CD4-positive, alpha-beta T cell treated with Interleukin-1 beta for 1 hour (primary cell): ENCODE measurements at regions not wholly inside any gene's neighbourhood (a gene's known extent, or its start where the extent isn't known, plus 50 kb on each side); places are given as distances from the start of the nearest gene placed in this dataset.
"Not testable (repeated sequence)": the region's sequence is repeated elsewhere in the genome, so short reads cannot be mapped to it uniquely, and the experiment has no call there.

Experiments used
- DNase-seq, 2 donors: peaks; one replicate each; pipeline ENCODE4 v3.0.0-alpha.2; 2020 to 2022

DNA sequence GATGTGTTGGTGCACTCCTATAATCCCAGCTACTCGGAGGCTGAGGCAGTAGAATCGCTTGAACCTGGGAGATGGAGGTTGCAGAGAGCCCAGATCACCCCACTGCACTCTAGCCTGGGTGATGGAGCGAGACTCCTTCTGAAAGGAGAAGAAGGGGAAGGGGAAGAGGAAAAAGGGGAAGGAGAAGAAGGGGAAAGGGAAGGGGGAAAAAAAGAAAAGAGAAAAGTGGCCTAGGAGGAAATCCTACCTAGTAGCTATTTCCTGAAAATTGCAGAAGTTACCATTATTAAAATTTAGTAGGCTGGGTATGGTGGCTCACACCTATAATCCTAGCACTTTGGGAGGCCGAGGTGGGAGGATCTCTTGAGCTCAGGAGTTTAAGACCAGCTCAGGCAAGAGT lies 67.4 kb downstream of the ARRDC3 start:
- no peak for DNase-seq

- DNase-seq: peak; percentile 80 to 89
Measured at GRCh38 chr5:91313757-91314673, 69.1 kb downstream of the ARRDC3 start.

GRCh38 chr5:91312698-91313097 lies 70.4 kb downstream of the ARRDC3 start:
- DNase-seq: no peak

GRCh38 chr5:91311697-91312501 lies 71.2 kb downstream of the ARRDC3 start:
- DNase-seq: peak; percentile 80 to 86

DNA sequence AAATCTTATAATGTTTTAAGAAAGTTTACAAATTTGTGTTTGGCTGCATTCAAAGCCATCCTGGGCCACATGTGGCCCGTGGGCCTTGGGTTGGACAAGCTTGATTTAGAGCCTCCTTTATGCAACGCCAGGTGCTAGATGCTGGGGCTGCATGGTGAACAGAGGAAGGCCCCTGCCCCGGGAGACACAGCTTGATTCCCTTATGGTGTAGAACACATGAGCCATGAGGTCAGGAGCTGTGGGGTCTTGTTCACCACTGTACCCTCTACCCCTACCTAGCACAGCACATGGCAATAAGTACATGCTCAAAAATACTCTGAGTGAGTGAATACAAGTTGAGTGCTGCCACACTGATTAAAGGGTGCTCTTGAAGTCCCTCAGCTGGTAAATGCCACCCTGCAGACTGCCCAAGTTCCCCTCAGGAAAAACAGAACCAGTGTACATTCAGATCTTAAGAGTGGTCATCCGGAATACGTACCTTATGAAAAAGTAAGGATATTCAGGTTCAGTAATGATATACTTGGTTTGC lies 71.9 kb downstream of the ARRDC3 start:
- no peak for DNase-seq

GRCh38 chr5:91308157-91308556 lies 75.0 kb downstream of the ARRDC3 start:
- not testable (repeated sequence) for DNase-seq

DNA sequence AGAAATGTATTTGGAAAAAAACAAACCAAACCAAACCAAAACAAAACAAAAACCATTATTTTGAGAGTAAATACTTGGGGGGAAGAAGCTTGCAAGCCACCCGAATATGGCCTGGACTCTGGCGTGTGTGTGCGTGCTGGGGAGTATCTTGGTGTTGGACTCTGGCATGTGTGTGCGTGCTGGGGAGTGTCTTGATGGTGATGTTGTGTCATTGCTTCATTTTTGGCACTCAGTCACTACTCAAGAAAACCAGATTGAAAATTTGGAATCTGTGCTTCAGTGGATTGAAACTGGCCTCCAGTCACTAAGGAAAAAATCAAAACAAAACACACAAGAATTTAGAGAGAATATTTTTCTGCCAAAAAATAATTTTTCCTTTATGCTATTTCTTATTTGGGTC lies 76.1 kb downstream of the ARRDC3 start:
- no peak for DNase-seq

- DNase-seq: no peak
Measured at GRCh38 chr5:91306497-91306896, 76.6 kb downstream of the ARRDC3 start.

- no peak for DNase-seq
Measured at GRCh38 chr5:91305640-91306039, 77.5 kb downstream of the ARRDC3 start.

DNA sequence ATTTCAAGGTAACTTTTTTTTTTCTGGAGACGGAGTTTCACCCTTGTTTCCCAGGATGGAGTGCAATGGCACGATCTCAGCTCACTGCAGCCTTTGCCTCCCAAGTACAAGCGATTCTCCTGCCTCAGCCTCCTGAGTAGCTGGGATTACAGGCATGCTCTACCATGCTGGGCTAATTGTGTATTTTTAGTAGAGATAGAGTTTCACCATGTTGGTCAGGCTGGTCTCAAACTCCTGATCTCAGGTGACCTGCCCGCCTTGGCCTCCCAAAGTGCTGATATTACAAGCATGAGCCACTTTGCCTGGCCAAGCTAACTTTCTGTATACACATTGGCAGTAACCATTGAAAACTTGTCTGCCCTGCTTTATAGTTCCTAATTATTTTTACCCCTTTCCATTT lies 79.1 kb downstream of the ARRDC3 start:
- not testable (repeated sequence) for DNase-seq

GRCh38 chr5:91302958-91303357 lies 80.2 kb downstream of the ARRDC3 start:
- no peak for DNase-seq

DNA sequence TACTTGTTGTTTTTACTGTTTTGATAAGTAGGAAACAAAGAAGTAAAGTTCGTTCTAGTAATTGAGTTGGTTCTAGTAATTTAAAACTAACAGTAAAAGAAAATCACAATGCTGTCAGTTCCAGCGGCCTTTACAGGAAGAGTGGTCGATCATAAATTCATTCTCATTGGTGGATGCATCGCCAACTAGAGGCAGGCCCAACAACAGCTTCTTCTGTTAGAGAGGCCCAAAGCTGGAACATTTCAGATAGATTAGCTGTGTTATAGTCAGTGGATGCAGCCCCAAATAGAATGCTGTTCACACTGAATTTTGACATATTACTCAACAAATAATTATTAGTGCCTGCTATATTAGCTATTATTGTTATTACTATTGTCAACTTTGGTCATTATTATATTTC lies 80.8 kb downstream of the ARRDC3 start:
- no peak for DNase-seq

- DNase-seq: peak in 1 of 2 donors; percentile 12
Measured at GRCh38 chr5:91301106-91301846, 81.8 kb downstream of the ARRDC3 start.

GRCh38 chr5:91297994-91298393 lies 85.1 kb downstream of the ARRDC3 start:
- no peak for DNase-seq

GRCh38 chr5:91296674-91297143 lies 86.4 kb downstream of the ARRDC3 start:
- DNase-seq: no peak

DNA sequence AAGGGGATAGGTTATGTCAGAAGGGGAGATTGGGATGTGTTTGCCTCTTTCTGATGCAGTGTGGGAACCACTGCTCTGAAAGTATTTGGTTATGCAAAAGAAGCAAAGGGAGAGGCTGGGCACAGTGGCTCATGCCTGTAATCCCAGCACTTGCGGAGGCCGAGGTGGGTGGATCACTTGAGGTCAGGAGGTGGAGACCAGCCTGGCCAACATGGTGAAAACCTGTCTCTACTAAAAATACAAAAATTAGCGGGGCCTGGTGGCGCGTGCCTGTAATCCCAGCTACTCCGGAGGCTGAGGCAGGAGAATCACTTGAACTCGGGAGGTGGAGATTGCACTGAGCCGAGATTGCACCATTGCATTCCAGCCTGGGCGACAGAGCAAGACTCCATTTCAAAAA lies 87.0 kb downstream of the ARRDC3 start:
- not testable (repeated sequence) for DNase-seq

- no peak for DNase-seq
Measured at GRCh38 chr5:91293131-91293530, 90.0 kb downstream of the ARRDC3 start.

- DNase-seq: no peak
Measured at GRCh38 chr5:91291628-91292569, 91.2 kb downstream of the ARRDC3 start.

DNA sequence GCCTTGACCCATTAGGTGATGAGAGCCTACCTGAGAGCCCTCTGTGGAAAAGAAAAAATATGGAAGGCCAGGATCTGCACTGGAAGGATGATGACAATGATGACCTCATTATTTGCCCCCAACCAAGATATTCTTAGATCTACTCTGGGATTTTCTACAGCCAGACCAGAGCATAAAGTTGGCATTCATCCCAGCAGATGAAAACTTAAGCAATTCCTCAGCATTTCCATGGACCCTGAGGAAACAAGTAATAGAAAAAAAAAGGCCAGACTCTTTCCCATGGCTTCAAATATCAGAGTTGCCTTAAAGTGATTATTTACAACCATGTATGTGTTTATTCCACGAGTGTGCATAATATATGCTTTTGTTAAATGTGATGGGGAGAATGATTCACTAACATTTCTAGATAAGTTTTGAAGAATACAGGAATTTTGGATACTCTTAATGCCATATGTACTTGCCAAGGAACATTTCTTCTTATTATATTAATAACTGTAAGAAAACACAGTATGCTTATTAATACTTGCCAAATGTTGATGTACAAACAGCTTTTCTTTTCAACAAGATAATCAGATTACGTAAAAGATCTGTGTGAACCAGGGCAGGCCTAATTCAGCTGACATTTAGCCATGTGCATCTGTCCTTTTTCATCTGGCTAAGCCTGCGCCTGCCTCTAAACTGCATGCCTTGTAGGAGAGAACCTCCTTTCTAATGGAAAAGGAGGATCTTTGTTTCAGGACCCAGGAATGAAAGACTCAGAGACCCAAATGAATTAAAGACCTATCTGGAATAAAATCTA lies 94.8 kb downstream of the ARRDC3 start:
- DNase-seq: no peak

DNA sequence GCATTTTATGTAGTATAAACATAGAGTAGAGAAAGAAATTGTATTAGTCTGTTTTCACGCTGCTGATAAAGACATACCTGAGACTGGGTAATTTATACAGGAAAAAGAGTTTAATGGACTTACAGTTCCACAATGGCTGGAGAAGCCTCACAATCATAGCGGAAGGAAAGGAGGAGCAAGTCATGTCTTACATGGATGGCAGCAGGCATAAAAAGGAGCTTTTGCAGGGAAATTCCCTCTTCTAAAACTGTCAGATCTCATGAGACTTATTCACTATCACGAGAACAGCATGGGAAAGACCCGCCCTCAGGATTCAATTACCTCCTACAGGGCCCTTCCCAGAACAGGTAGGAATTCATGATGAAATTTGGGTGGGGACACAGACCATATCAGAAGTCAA lies 98.1 kb downstream of the ARRDC3 start:
- DNase-seq: not testable (repeated sequence)

DNA sequence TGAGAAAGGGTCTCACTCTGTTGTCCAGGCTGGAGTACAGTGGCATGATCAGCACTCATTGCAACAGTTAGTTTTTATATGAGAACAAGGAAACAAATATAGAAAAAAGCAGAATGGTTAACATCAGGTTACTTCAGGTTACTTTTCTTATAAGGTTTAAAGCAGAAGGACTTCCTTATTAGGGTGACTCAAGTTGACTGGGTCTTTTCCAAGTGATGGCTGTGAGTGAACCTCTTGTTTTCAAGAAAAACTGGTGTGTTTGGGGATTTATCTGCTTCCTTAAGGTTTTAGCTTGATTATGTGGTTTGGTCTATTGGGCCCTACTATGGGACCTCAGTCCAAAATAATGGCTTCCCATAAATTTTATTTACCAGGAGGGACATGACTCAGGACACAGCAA lies 99.2 kb downstream of the ARRDC3 start:
- DNase-seq: no peak
